Peyer's patch (tissue), 4 donors: ENCODE measurements at regions not wholly inside any gene's neighbourhood (a gene's known extent, or its start where the extent isn't known, plus 50 kb on each side); places are given as distances from the start of the nearest gene placed in this dataset.

Source experiments
- POLR2A ChIP-seq, 2 donors: fragments of 450-650 bp; IDR thresholded peaks; one replicate each; pipeline ENCODE4 v1.5.1; 2017; ENCODE audit warnings: antibody characterized with exemption in 2 of 2, mild to moderate bottlenecking in 2 of 2, moderate library complexity in 2 of 2
- TF ChIP-seq, protein P1 (sequence below), 6 experiments: fragments of 450-650 bp in 4 of 6; fragments of 200-600 bp in 2 of 6; sonication (generic) in 1 of 6; IDR thresholded peaks; one replicate each; pipeline ENCODE4 v1.5.1; 2017 to 2019; ENCODE audit warnings: antibody characterized with exemption in 6 of 6, mild to moderate bottlenecking in 3 of 6, moderate library complexity in 1 of 6

- TF ChIP-seq POLR2A (IDR thresholded peaks at IDR 0.05) = no peak
- TF ChIP-seq, protein P1, sequence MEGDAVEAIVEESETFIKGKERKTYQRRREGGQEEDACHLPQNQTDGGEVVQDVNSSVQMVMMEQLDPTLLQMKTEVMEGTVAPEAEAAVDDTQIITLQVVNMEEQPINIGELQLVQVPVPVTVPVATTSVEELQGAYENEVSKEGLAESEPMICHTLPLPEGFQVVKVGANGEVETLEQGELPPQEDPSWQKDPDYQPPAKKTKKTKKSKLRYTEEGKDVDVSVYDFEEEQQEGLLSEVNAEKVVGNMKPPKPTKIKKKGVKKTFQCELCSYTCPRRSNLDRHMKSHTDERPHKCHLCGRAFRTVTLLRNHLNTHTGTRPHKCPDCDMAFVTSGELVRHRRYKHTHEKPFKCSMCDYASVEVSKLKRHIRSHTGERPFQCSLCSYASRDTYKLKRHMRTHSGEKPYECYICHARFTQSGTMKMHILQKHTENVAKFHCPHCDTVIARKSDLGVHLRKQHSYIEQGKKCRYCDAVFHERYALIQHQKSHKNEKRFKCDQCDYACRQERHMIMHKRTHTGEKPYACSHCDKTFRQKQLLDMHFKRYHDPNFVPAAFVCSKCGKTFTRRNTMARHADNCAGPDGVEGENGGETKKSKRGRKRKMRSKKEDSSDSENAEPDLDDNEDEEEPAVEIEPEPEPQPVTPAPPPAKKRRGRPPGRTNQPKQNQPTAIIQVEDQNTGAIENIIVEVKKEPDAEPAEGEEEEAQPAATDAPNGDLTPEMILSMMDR (IDR thresholded peaks at IDR 0.05) = no peak
These were observed 178.1 kb downstream of the FGF1 start for GRCh38 chr5:142507531-142508372.
